HCT116 (cell line): ENCODE measurements at regions not wholly inside any gene's neighbourhood (a gene's known extent, or its start where the extent isn't known, plus 50 kb on each side); places are given as distances from the start of the nearest gene placed in this dataset.

Source experiments
- ATAC-seq: fragments of 200-7000 bp; cut with Tn5 transposase; 2 replicates; pipeline ENCODE4 v1.9.1; 2020; ENCODE audit warnings: mild to moderate bottlenecking, moderate library complexity
- BruUV-seq: library from RNA; stranded (reverse); fragments of 400-500 nt; replicated peaks from 2 replicates; lab custom pipeline; 2021; lab: Mats Ljungman, UMichigan
- CTCF ChIA-PET: fragments of 300-600 bp; sonication (Branson Sonifier 250); formaldehyde crosslinking; loops from one replicate; lab custom pipeline; 2021; ENCODE audit warnings: antibody characterized with exemption; lab: Charles Lee
- POLR2A ChIA-PET: fragments of 300-600, 350-600 bp; sonication (Branson Sonifier 250); formaldehyde crosslinking; loops from one replicate; lab custom pipeline; 2021; ENCODE audit warnings: antibody characterized with exemption; lab: Charles Lee
- RAD21 ChIA-PET, 2 experiments: fragments of 300-600 bp; sonication (Branson Sonifier 250); formaldehyde crosslinking; loops; one replicate each; lab custom pipeline; 2023; ENCODE audit warnings: low total read pairs in 2 of 2; ENCODE audit not compliant: uncharacterized antibody in 2 of 2, unreplicated experiment in 2 of 2, low non-redundant PET in 1 of 2; lab: Charles Lee
- DNase-seq: peaks from one replicate; pipeline ENCODE4 v3.0.0-alpha.2; 2010; ENCODE audit warnings: low read depth, low spot score
- H2AFZ ChIP-seq: fragments of 200-600 bp; shearing (Covaris generic), sonication (generic); 2 replicates; pipeline ENCODE4 v1.6.1; 2017; ENCODE audit warnings: low read depth, mixed run types, mixed read lengths, antibody characterized with exemption, low read length; ENCODE audit not compliant: poor library complexity, severe bottlenecking
- H3K27ac ChIP-seq: 2 replicates; pipeline ENCODE4 v1.5.1; 2012; ENCODE audit warnings: low read depth, low read length
- H3K27me3 ChIP-seq: fragments of 200-600 bp; sonication (generic); 2 replicates; pipeline ENCODE4 v1.6.1; 2016; ENCODE audit warnings: mixed run types, low read length, mixed read lengths; ENCODE audit not compliant: insufficient read depth
- H3K36me3 ChIP-seq, 2 experiments: fragments of 200-500 bp in 1 of 2; fragments of 200-600 bp in 1 of 2; sonication (Bioruptor generic) in 1 of 2; sonication (generic) in 1 of 2; 2 replicates each; pipeline versions ENCODE4 v1.5.1 to v1.6.1; 2014 to 2016; ENCODE audit warnings: low read length in 2 of 2, inconsistent platforms in 1 of 2, mixed read lengths in 1 of 2, mixed run types in 1 of 2; ENCODE audit not compliant: insufficient read depth in 2 of 2, control insufficient read depth in 1 of 2
- H3K4me1 ChIP-seq, 2 experiments: fragments of 200-600 bp in 1 of 2; sonication (generic) in 1 of 2; 2 replicates each; pipeline versions ENCODE4 v1.5.1 to v1.6.1; 2012 to 2017; ENCODE audit warnings: low read length in 2 of 2, inconsistent platforms in 1 of 2, mild to moderate bottlenecking in 1 of 2, mixed read lengths in 1 of 2, mixed run types in 1 of 2, moderate library complexity in 1 of 2; ENCODE audit not compliant: insufficient read depth in 2 of 2, control insufficient read depth in 1 of 2
- H3K4me2 ChIP-seq: fragments of 200-600 bp; sonication (generic); 2 replicates; pipeline ENCODE4 v1.6.1; 2017; ENCODE audit warnings: mixed run types, low read length, mixed read lengths
- H3K4me3 ChIP-seq, 2 experiments: fragments of 200-600 bp in 1 of 2; sonication (generic) in 1 of 2; replicated peaks in 1 of 2; 2 replicates each; pipeline ENCODE4 v1.5.1; 2011 to 2016; ENCODE audit warnings: low read length in 2 of 2, control low read depth in 1 of 2, low read depth in 1 of 2, mild to moderate bottlenecking in 1 of 2, mixed read lengths in 1 of 2, mixed run types in 1 of 2
- H3K79me2 ChIP-seq: fragments of 200-600 bp; sonication (generic); 2 replicates; pipeline ENCODE4 v1.6.1; 2017; ENCODE audit warnings: mild to moderate bottlenecking, mixed run types, low read length, moderate library complexity, mixed read lengths; ENCODE audit not compliant: insufficient read depth
- H3K9ac ChIP-seq: fragments of 200-600 bp; sonication (generic); 2 replicates; pipeline ENCODE4 v1.6.1; 2016; ENCODE audit warnings: low read length, mixed read lengths
- H3K9me2 ChIP-seq: fragments of 200-600 bp; sonication (generic), shearing (Covaris generic); 2 replicates; pipeline ENCODE4 v1.6.1; 2017; ENCODE audit warnings: mixed run types, mild to moderate bottlenecking, moderate library complexity; ENCODE audit not compliant: insufficient read depth
- H3K9me3 ChIP-seq, 2 experiments: fragments of 200-500 bp in 1 of 2; fragments of 200-600 bp in 1 of 2; sonication (Bioruptor generic) in 1 of 2; sonication (generic) in 1 of 2; 2 replicates each; pipeline ENCODE4 v1.6.1; 2014 to 2017; ENCODE audit warnings: low read length in 2 of 2, mixed read lengths in 2 of 2, inconsistent platforms in 1 of 2, low read depth in 1 of 2, mild to moderate bottlenecking in 1 of 2, mixed run types in 1 of 2, moderate library complexity in 1 of 2; ENCODE audit not compliant: control insufficient read depth in 1 of 2, insufficient read depth in 1 of 2
- H4K20me1 ChIP-seq: fragments of 200-600 bp; sonication (generic), shearing (Covaris generic); 2 replicates; pipeline ENCODE4 v1.6.1; 2017; ENCODE audit warnings: mixed run types, mild to moderate bottlenecking, moderate library complexity; ENCODE audit not compliant: insufficient read depth
- CBX3 ChIP-seq: IDR thresholded peaks from 2 replicates; pipeline ENCODE4 v1.6.1; 2012; ENCODE audit warnings: low read depth
- CEBPB ChIP-seq: IDR thresholded peaks from 2 replicates; pipeline ENCODE4 v1.6.1; 2012; ENCODE audit warnings: low read depth
- CTCF ChIP-seq, 3 experiments: fragments of 200-600 bp in 1 of 3; sonication (generic) in 1 of 3; IDR thresholded peaks in 2 of 3; conservative IDR thresholded peaks in 1 of 3; 2 replicates each; pipeline ENCODE4 v1.5.1; 2012 to 2017; ENCODE audit warnings: low read depth in 2 of 3, low read length in 2 of 3, antibody characterized with exemption in 1 of 3, borderline replicate concordance in 1 of 3, control low read depth in 1 of 3, mild to moderate bottlenecking in 1 of 3, mixed read lengths in 1 of 3, mixed run types in 1 of 3, moderate library complexity in 1 of 3; ENCODE audit not compliant: insufficient read depth in 1 of 3
- EGR1 ChIP-seq: IDR thresholded peaks from 2 replicates; pipeline ENCODE4 v1.6.1; 2012; ENCODE audit warnings: low read depth
- EZH2phosphoT487 ChIP-seq: fragments of 200-600 bp; IDR thresholded peaks from 2 replicates; pipeline ENCODE4 v1.6.1; 2018; ENCODE audit warnings: antibody characterized with exemption, borderline replicate concordance
- FOSL1 ChIP-seq: IDR thresholded peaks from 2 replicates; pipeline ENCODE4 v1.6.1; 2012; ENCODE audit warnings: low read depth
- JUND ChIP-seq: IDR thresholded peaks from 2 replicates; pipeline ENCODE4 v1.6.1; 2012
- MAX ChIP-seq: IDR thresholded peaks from 2 replicates; pipeline ENCODE4 v1.6.1; 2012
- POLR2AphosphoS5 ChIP-seq: IDR thresholded peaks from 2 replicates; pipeline ENCODE4 v1.6.1; 2011; ENCODE audit warnings: mild to moderate bottlenecking, low read depth, low read length, moderate library complexity
- RAD21 ChIP-seq: IDR thresholded peaks from 2 replicates; pipeline ENCODE4 v1.6.1; 2012; ENCODE audit warnings: low read depth, mild to moderate bottlenecking
- REST ChIP-seq: IDR thresholded peaks from 2 replicates; pipeline ENCODE4 v1.6.1; 2012; ENCODE audit warnings: low read depth
- SIN3A ChIP-seq: IDR thresholded peaks from 2 replicates; pipeline ENCODE4 v1.6.1; 2012; ENCODE audit warnings: low read depth
- TCF7L2 ChIP-seq: IDR thresholded peaks from 2 replicates; pipeline ENCODE4 v1.7.0; 2011; ENCODE audit warnings: borderline replicate concordance, inconsistent platforms; ENCODE audit not compliant: insufficient read depth, insufficient read length; ENCODE audit errors: extremely low read depth
- YY1 ChIP-seq: IDR thresholded peaks from 2 replicates; pipeline ENCODE4 v1.6.1; 2011; ENCODE audit warnings: low read length, low read depth, moderate library complexity, mild to moderate bottlenecking; ENCODE audit not compliant: insufficient replicate concordance; ENCODE audit errors: extremely low read depth
- ZBTB33 ChIP-seq: IDR thresholded peaks from 2 replicates; pipeline ENCODE4 v1.6.1; 2011; ENCODE audit warnings: mild to moderate bottlenecking, low read length, moderate library complexity; ENCODE audit not compliant: insufficient replicate concordance; ENCODE audit errors: extremely low read depth
- ZNF274 ChIP-seq: fragments of 200-500 bp; sonication (Bioruptor generic); IDR thresholded peaks from 2 replicates; pipeline ENCODE4 v1.6.1; 2014; ENCODE audit warnings: mild to moderate bottlenecking, low read depth, low read length, inconsistent platforms
- intact Hi-C: fragments of 100-400 bp; cut with micrococcal nuclease; formaldehyde crosslinking; loops from 2 replicates; pipeline ENCODE4 v1.10.0; 2022

GRCh38 chr4:1533501-1534064 is 127.3 kb upstream of the NKX1-1 start:
- Histone ChIP-seq H3K4me2 (no peak overlapping the region), H3K27ac (no peak overlapping the region), H3K27me3 (peaks cover 15% of the 10 kb centered on the region; the same call in 1 of the 2 replicates), H3K4me1 (no peaks in the 10 kb centered on the region), H3K9me3 (no peaks in the 10 kb centered on the region), H3K79me2 (no peaks in the 10 kb centered on the region), H3K9ac (no peak overlapping the region), H3K4me3 (no peak overlapping the region), H3K9me2 (no peaks in the 10 kb centered on the region), H2AFZ (no peak overlapping the region), H3K36me3 (no peaks in the 10 kb centered on the region), H4K20me1 (no peaks in the 10 kb centered on the region)
- TF ChIP-seq ZNF274: no peak
- no peak for TF ChIP-seq REST
- TF ChIP-seq TCF7L2: no peak
- no peak for TF ChIP-seq SIN3A
- TF ChIP-seq FOSL1: no peak
- TF ChIP-seq JUND: no peak
- no peak for TF ChIP-seq YY1
- no peak for TF ChIP-seq CEBPB
- TF ChIP-seq ZBTB33: no peak
- no peak for TF ChIP-seq MAX
- no peak for TF ChIP-seq CTCF (IDR thresholded peaks at IDR 0.05 in 2 of 3, conservative IDR thresholded peaks at IDR 0.05 in 1 of 3; ENCODE audit: borderline replicate concordance in 1 of 3, insufficient read depth in 1 of 3, low read depth in 2 of 3, low read length in 2 of 3)
- no peak for TF ChIP-seq EGR1
- TF ChIP-seq EZH2phosphoT487: no peak
- TF ChIP-seq POLR2AphosphoS5: no peak
- TF ChIP-seq RAD21: no peak
- TF ChIP-seq CBX3: no peak
- ATAC-seq (no peak), DNase-seq (no peak)
- no TSS peak for BruUV-seq
- POLR2A ChIA-PET: no interaction called here
- CTCF ChIA-PET: no interaction called here
- RAD21 ChIA-PET: no interaction called here
- intact Hi-C loops: no loop called here
